ENCODE measurements at regions not wholly inside any gene's neighbourhood (a gene's known extent, or its start where the extent isn't known, plus 50 kb on each side); places are given as distances from the start of the nearest gene placed in this dataset.

DNA sequence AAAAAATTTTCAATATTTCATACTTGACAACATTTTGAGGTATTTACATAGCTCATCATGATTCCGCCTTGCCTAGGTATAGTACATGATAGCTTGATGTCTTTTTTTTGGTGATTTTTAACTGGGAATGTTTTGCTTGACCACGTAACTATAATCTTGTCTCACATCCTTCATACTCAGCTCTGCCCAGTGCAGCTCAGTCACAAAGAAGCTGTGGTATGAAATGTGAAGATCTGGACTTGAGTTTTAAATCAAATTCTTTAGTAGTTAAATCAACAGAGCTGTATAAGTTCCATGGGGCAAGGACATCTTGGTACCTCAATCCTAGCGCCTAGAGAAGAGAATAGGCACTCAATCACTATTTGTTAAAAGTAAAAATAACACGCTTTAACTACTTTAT, 276.3 kb upstream of the DKK2 start:
- no peak for TF ChIP-seq POLR2AphosphoS5 (IDR thresholded peaks at IDR 0.05)
- TF ChIP-seq, protein P1, sequence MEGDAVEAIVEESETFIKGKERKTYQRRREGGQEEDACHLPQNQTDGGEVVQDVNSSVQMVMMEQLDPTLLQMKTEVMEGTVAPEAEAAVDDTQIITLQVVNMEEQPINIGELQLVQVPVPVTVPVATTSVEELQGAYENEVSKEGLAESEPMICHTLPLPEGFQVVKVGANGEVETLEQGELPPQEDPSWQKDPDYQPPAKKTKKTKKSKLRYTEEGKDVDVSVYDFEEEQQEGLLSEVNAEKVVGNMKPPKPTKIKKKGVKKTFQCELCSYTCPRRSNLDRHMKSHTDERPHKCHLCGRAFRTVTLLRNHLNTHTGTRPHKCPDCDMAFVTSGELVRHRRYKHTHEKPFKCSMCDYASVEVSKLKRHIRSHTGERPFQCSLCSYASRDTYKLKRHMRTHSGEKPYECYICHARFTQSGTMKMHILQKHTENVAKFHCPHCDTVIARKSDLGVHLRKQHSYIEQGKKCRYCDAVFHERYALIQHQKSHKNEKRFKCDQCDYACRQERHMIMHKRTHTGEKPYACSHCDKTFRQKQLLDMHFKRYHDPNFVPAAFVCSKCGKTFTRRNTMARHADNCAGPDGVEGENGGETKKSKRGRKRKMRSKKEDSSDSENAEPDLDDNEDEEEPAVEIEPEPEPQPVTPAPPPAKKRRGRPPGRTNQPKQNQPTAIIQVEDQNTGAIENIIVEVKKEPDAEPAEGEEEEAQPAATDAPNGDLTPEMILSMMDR (IDR thresholded peaks at IDR 0.05 in 8 of 11, conservative IDR thresholded peaks at IDR 0.05 in 3 of 11): no peak
